Right lobe of liver (tissue), 6 donors: ENCODE measurements at regions not wholly inside any gene's neighbourhood (a gene's known extent, or its start where the extent isn't known, plus 50 kb on each side); places are given as distances from the start of the nearest gene placed in this dataset.

Experiments
- ATAC-seq, 4 donors: fragments of 200-7000 bp; cut with Tn5 transposase; one replicate each; pipeline ENCODE4 v1.9.1; 2020; ENCODE audit warnings: mild to moderate bottlenecking in 4 of 4, moderate library complexity in 4 of 4
- DNase-seq, 3 donors: peaks; one replicate each; pipeline ENCODE4 v3.0.0-alpha.2; 2020
- H3K27ac ChIP-seq, 3 donors: fragments of 200-600 bp; one replicate each; pipeline ENCODE4 v1.8.0; 2022
- H3K27me3 ChIP-seq, 2 donors: fragments of 200-600 bp; one replicate each; pipeline ENCODE4 v1.8.0; 2022
- H3K36me3 ChIP-seq, 4 donors: fragments of 200-600 bp; sonication (generic) in 1 of 4; one replicate each; pipeline versions ENCODE4 v1.5.1 to v1.8.0; 2017 to 2022; ENCODE audit warnings: control low read depth in 1 of 4
- H3K4me1 ChIP-seq, 4 donors: fragments of 200-600 bp; sonication (generic) in 1 of 4; one replicate each; pipeline versions ENCODE4 v1.5.1 to v1.8.0; 2017 to 2022; ENCODE audit warnings: control low read depth in 1 of 4
- H3K4me3 ChIP-seq, 3 donors: fragments of 200-600 bp; one replicate each; pipeline ENCODE4 v1.8.0; 2022
- H3K9me3 ChIP-seq, 4 donors: fragments of 200-600 bp; sonication (generic) in 1 of 4; one replicate each; pipeline versions ENCODE4 v1.5.1 to v1.8.0; 2017 to 2022; ENCODE audit warnings: control low read depth in 1 of 4
- CTCF ChIP-seq, 4 donors: fragments of 200-600 bp in 3 of 4; fragments of 450-650 bp in 1 of 4; IDR thresholded peaks; one replicate each; pipeline versions ENCODE4 v1.5.1 to v1.8.0; 2016 to 2022; ENCODE audit warnings: antibody characterized with exemption in 4 of 4, mild to moderate bottlenecking in 2 of 4
- POLR2A ChIP-seq: fragments of 450-650 bp; IDR thresholded peaks from one replicate; pipeline ENCODE4 v1.6.1; 2017; ENCODE audit warnings: antibody characterized with exemption, mild to moderate bottlenecking
- WGBS: methylation state at CpG from one replicate; pipeline ENCODE4 v1.1.6; 2018; ENCODE audit warnings: low coverage, low lambda C conversion rate; ENCODE audit not compliant: insufficient coverage; ENCODE audit errors: missing lambda C conversion rate; 5-methylcytosine and 5-hydroxymethylcytosine counted together
- intact Hi-C, 2 donors: fragments of 100-400 bp; cut with DNase I; formaldehyde crosslinking; loops; one replicate each; pipeline versions ENCODE4 v1.11.2 to v1.14.1; 2022
- donor health status: DM: no; HTN: yes; CAD: no.
- donor health status: DM: no; HTN: no; CAD: no.
- donor health status: DM: no; HTN: no; CAD: no.
- donor health status: DM: no; HTN: yes; CAD: no.
- donor health status: DM: no; HTN: yes; CAD: no.

GRCh38 chr1:219993554-219994433, 52.5 kb downstream of the EPRS1 start:
- ATAC-seq (peak; percentile 81 to 90 (median 82)), DNase-seq (no peak)
- intact Hi-C loops: no loop called here
- H3K4me1 ChIP-seq: peaks cover 0 to 38% (median 10%) of the 10 kb centered on the region in 4 donors
- TF ChIP-seq CTCF (IDR thresholded peaks at IDR 0.05) (peak in 2 of 4 donors; percentile 5 to 24), POLR2A (no peak)
- H3K27me3 ChIP-seq: no peaks in the 10 kb centered on the region
- H3K27ac ChIP-seq: peak overlapping the region in 2 of 3 donors; percentile 46 to 60
- no peaks in the 10 kb centered on the region for H3K9me3 ChIP-seq
- peaks cover 0 to 19% (median 8%) of the 10 kb centered on the region in 4 donors for H3K36me3 ChIP-seq
- 24% methylated on average over 9 of the region's 9 CpGs for WGBS
- H3K4me3 ChIP-seq: peak overlapping the region; percentile 15 to 45 (median 32)

- TF ChIP-seq CTCF (IDR thresholded peaks at IDR 0.05) (no peak), POLR2A (no peak)
- H3K4me1 ChIP-seq: peaks cover 0 to 43% (median 10%) of the 10 kb centered on the region in 4 donors
- DNase-seq (no peak), ATAC-seq (no peak)
- H3K9me3 ChIP-seq: no peaks in the 10 kb centered on the region
- peaks cover 0 to 16% (median 6%) of the 10 kb centered on the region in 4 donors for H3K36me3 ChIP-seq
- 63% methylated on average over 2 of the region's 2 CpGs for WGBS
- H3K27ac ChIP-seq: peak overlapping the region in 1 of 3 donors; percentile 6
- intact Hi-C loops: no loop called here
- no peaks in the 10 kb centered on the region for H3K27me3 ChIP-seq
- H3K4me3 ChIP-seq: no peak overlapping the region
Observed at GRCh38 chr1:219991919-219992318, 54.4 kb downstream of the EPRS1 start.

GRCh38 chr1:219991511-219991810, 54.8 kb downstream of the EPRS1 start:
- H3K27me3 ChIP-seq: no peaks in the 10 kb centered on the region
- ATAC-seq (no peak), DNase-seq (no peak)
- no peak for TF ChIP-seq CTCF (IDR thresholded peaks at IDR 0.05)
- TF ChIP-seq POLR2A: no peak
- H3K9me3 ChIP-seq: no peaks in the 10 kb centered on the region
- 20% methylated on average over 3 of the region's 3 CpGs for WGBS
- peaks cover 0 to 43% (median 10%) of the 10 kb centered on the region in 4 donors for H3K4me1 ChIP-seq
- H3K36me3 ChIP-seq: peaks cover 0 to 15% (median 5%) of the 10 kb centered on the region in 4 donors
- H3K4me3 ChIP-seq: no peak overlapping the region
- intact Hi-C loops: no loop called here
- H3K27ac ChIP-seq: peak overlapping the region in 2 of 3 donors; percentile 6 to 12

GRCh38 chr1:219990782-219991510, 55.4 kb downstream of the EPRS1 start:
- 9% methylated on average over 2 of the region's 2 CpGs for WGBS
- no peaks in the 10 kb centered on the region for H3K9me3 ChIP-seq
- peaks cover 0 to 43% (median 10%) of the 10 kb centered on the region in 4 donors for H3K4me1 ChIP-seq
- ATAC-seq: peak; percentile 47 to 64 (median 58)
- peak overlapping the region in 2 of 3 donors; percentile 6 to 12 for H3K27ac ChIP-seq
- peak; percentile 52 to 75 (median 72) for TF ChIP-seq CTCF (IDR thresholded peaks at IDR 0.05)
- no peak for TF ChIP-seq POLR2A
- peaks cover 0 to 10% (median 3%) of the 10 kb centered on the region in 4 donors for H3K36me3 ChIP-seq
- no peak overlapping the region for H3K4me3 ChIP-seq
- intact Hi-C loops: no loop called here
- DNase-seq: no peak
- H3K27me3 ChIP-seq: no peaks in the 10 kb centered on the region
